ENCODE measurements at regions not wholly inside any gene's neighbourhood (a gene's known extent, or its start where the extent isn't known, plus 50 kb on each side); places are given as distances from the start of the nearest gene placed in this dataset.
"Not testable (repeated sequence)": the region's sequence is repeated elsewhere in the genome, so short reads cannot be mapped to it uniquely, and the experiment has no call there.

DNA sequence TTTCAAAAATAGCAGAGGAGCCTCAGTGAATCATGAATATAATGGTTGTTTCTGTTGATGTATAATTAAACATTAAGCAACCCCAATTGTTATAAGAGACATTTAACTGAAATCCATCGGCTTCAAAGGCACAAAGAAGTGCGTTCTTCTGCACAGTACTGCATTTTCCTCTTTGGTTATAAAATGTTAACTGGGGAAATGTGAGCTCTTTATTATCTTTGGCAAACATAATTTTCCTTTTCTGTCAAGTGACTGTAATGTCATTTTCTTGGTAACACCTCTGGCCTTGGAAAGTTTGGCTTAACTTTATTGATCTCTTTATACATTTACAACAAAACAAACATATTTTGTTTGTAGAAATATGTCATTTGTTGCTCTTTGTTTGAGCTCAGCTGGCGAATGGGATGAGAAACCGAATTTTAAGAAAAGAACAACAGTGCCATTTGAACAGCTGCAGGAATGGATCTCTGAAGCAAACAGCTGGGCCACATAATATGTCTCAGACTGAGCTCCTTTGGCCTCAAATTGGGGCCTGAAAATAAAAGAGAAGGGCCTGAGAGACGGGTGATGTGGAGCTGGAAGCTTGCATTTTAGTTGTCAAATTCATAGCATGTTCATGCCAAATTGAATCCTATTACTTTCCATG is 427.0 kb upstream of the SPTLC3 start:
- Histone ChIP-seq H4K20me1 (ENCODE audit: control insufficient read depth, insufficient read depth, insufficient read length) (no peaks in the 10 kb centered on the region), H3K79me1 (ENCODE audit: insufficient read depth, low read depth, low read length, poor library complexity, severe bottlenecking) (no peaks in the 10 kb centered on the region), H3K14ac (ENCODE audit: insufficient read depth, low read length) (no peak overlapping the region), H3K4me2 (ENCODE audit: insufficient read depth, insufficient read length, low read length) (no peak overlapping the region), H3K56ac (ENCODE audit: insufficient read length, low read depth, low read length) (no peak overlapping the region), H2BK20ac (ENCODE audit: low read depth, low read length, poor library complexity, severe bottlenecking) (no peak overlapping the region), H3K9me3 (ENCODE audit: control insufficient read depth, low read depth, low read length) (no peaks in the 10 kb centered on the region), H2BK5ac (ENCODE audit: insufficient read length, low read length) (no peak overlapping the region), H3K79me2 (ENCODE audit: insufficient read depth, low read length) (no peaks in the 10 kb centered on the region), H3K4me1 (ENCODE audit: insufficient read depth, low read length) (no peaks in the 10 kb centered on the region), H3K4ac (ENCODE audit: low read depth, low read length) (no peak overlapping the region), H2BK120ac (ENCODE audit: low read depth, low read length, poor library complexity, severe bottlenecking) (no peak overlapping the region), H3T11ph (ENCODE audit: low read length) (no peak overlapping the region), H3K9ac (ENCODE audit: extremely low read depth, insufficient read length, low read length) (no peak overlapping the region), H3K27me3 (ENCODE audit: insufficient read depth, low read length) (no peaks in the 10 kb centered on the region; the same call in 1 of the 2 replicates), H3K18ac (ENCODE audit: insufficient read length, low read depth, low read length) (no peak overlapping the region), H2AFZ (ENCODE audit: low read length) (no peak overlapping the region), H3K23ac (ENCODE audit: insufficient read length, low read depth, low read length) (no peak overlapping the region), H4K5ac (ENCODE audit: insufficient read length, low read depth, low read length) (no peak overlapping the region), H4K8ac (replicated peaks; ENCODE audit: insufficient read length, low read depth, low read length) (no peak overlapping the region), H3K27ac (ENCODE audit: insufficient read length, low read depth, low read length) (no peak overlapping the region), H2BK12ac (ENCODE audit: insufficient read length, low read depth, low read length) (no peak overlapping the region), H4K91ac (ENCODE audit: insufficient read length, low read depth, low read length) (no peak overlapping the region), H2BK15ac (ENCODE audit: low read depth, low read length) (no peak overlapping the region), H2AK5ac (ENCODE audit: insufficient read length, low read length) (no peak overlapping the region), H3K23me2 (ENCODE audit: insufficient read length, low read depth, low read length, poor library complexity, severe bottlenecking) (no peaks in the 10 kb centered on the region)
- Mint-ChIP-seq H3K4me1 (no peaks in the 10 kb centered on the region), H3K4me3 (no peak overlapping the region), H3K36me3 (ENCODE audit: insufficient read depth in 1 of 3, low read depth in 3 of 3) (peaks cover 7 to 17% (median 7%) of the 10 kb centered on the region in 3 experiments; a peak in 6 of 7 replicates), H3K27me3 (ENCODE audit: low read depth) (peaks cover 1% of the 10 kb centered on the region; the same call in 1 of the 2 replicates), H3K27ac (no peak overlapping the region), H3K9me3 (peaks cover 11 to 13% of the 10 kb centered on the region in 2 experiments; a peak in 4 of 5 replicates)
- WGBS (ENCODE audit: extremely low coverage, insufficient read length, low lambda C conversion rate): no CpG with 5 or more reads among the region's 5 CpGs
- TF ChIP-seq, protein P1, sequence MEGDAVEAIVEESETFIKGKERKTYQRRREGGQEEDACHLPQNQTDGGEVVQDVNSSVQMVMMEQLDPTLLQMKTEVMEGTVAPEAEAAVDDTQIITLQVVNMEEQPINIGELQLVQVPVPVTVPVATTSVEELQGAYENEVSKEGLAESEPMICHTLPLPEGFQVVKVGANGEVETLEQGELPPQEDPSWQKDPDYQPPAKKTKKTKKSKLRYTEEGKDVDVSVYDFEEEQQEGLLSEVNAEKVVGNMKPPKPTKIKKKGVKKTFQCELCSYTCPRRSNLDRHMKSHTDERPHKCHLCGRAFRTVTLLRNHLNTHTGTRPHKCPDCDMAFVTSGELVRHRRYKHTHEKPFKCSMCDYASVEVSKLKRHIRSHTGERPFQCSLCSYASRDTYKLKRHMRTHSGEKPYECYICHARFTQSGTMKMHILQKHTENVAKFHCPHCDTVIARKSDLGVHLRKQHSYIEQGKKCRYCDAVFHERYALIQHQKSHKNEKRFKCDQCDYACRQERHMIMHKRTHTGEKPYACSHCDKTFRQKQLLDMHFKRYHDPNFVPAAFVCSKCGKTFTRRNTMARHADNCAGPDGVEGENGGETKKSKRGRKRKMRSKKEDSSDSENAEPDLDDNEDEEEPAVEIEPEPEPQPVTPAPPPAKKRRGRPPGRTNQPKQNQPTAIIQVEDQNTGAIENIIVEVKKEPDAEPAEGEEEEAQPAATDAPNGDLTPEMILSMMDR (conservative IDR thresholded peaks at IDR 0.05): no peak
- DNase-seq: no peak

DNA sequence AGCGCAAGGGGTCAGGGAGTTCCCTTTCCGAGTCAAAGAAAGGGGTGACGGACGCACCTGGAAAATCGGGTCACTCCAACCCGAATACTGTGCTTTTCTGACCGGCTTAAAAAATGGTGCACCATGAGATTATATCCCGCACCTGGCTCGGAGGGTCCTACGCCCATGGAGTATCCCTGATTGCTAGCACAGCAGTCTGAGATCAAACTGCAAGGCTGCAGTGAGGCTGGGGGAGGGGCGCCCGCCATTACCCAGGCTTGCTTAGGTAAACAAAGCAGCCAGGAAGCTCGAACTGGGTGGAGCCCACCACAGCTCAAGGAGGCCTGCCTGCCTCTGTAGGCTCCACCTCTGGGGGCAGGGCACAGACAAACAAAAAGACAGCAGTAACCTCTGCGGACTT is 426.1 kb upstream of the SPTLC3 start:
- not testable (repeated sequence) for H3K18ac ChIP-seq (ENCODE audit: insufficient read length, low read depth, low read length)

More for the DNA sequence above, 426.1 kb upstream of the SPTLC3 start:
- H3K4me3 Mint-ChIP-seq; H3K9me3 ChIP-seq (ENCODE audit: control insufficient read depth, low read depth, low read length); H4K91ac ChIP-seq (ENCODE audit: insufficient read length, low read depth, low read length); H3K4me1 Mint-ChIP-seq; H3K27me3 ChIP-seq (ENCODE audit: insufficient read depth, low read length); H4K8ac ChIP-seq (replicated peaks; ENCODE audit: insufficient read length, low read depth, low read length); H3K27ac ChIP-seq (ENCODE audit: insufficient read length, low read depth, low read length); H3K9ac ChIP-seq (ENCODE audit: extremely low read depth, insufficient read length, low read length); H3K14ac ChIP-seq (ENCODE audit: insufficient read depth, low read length); H3T11ph ChIP-seq (ENCODE audit: low read length); H3K27ac Mint-ChIP-seq; H3K23me2 ChIP-seq (ENCODE audit: insufficient read length, low read depth, low read length, poor library complexity, severe bottlenecking); H2BK12ac ChIP-seq (ENCODE audit: insufficient read length, low read depth, low read length); H2BK120ac ChIP-seq (ENCODE audit: low read depth, low read length, poor library complexity, severe bottlenecking); H2BK5ac ChIP-seq (ENCODE audit: insufficient read length, low read length); DNase-seq; H3K27me3 Mint-ChIP-seq (ENCODE audit: low read depth); H3K79me2 ChIP-seq (ENCODE audit: insufficient read depth, low read length); H3K56ac ChIP-seq (ENCODE audit: insufficient read length, low read depth, low read length); H2AFZ ChIP-seq (ENCODE audit: low read length); H2BK15ac ChIP-seq (ENCODE audit: low read depth, low read length); H3K4me1 ChIP-seq (ENCODE audit: insufficient read depth, low read length); H3K23ac ChIP-seq (ENCODE audit: insufficient read length, low read depth, low read length); H2BK20ac ChIP-seq (ENCODE audit: low read depth, low read length, poor library complexity, severe bottlenecking); H2AK5ac ChIP-seq (ENCODE audit: insufficient read length, low read length); H3K4me2 ChIP-seq (ENCODE audit: insufficient read depth, insufficient read length, low read length); H3K79me1 ChIP-seq (ENCODE audit: insufficient read depth, low read depth, low read length, poor library complexity, severe bottlenecking); H4K20me1 ChIP-seq (ENCODE audit: control insufficient read depth, insufficient read depth, insufficient read length); H3K4ac ChIP-seq (ENCODE audit: low read depth, low read length); H4K5ac ChIP-seq (ENCODE audit: insufficient read length, low read depth, low read length): not testable (repeated sequence)
- WGBS (ENCODE audit: extremely low coverage, insufficient read length, low lambda C conversion rate): no CpG with 5 or more reads among the region's 14 CpGs
- H3K36me3 Mint-ChIP-seq (ENCODE audit: insufficient read depth in 1 of 3, low read depth in 3 of 3): peaks cover 7 to 17% (median 7%) of the 10 kb centered on the region in 3 experiments; a peak in 6 of 7 replicates
- H3K9me3 Mint-ChIP-seq: peaks cover 11 to 13% of the 10 kb centered on the region in 2 experiments; a peak in 4 of 5 replicates
